ENCODE measurements at regions not wholly inside any gene's neighbourhood (a gene's known extent, or its start where the extent isn't known, plus 50 kb on each side); places are given as distances from the start of the nearest gene placed in this dataset.

DNA sequence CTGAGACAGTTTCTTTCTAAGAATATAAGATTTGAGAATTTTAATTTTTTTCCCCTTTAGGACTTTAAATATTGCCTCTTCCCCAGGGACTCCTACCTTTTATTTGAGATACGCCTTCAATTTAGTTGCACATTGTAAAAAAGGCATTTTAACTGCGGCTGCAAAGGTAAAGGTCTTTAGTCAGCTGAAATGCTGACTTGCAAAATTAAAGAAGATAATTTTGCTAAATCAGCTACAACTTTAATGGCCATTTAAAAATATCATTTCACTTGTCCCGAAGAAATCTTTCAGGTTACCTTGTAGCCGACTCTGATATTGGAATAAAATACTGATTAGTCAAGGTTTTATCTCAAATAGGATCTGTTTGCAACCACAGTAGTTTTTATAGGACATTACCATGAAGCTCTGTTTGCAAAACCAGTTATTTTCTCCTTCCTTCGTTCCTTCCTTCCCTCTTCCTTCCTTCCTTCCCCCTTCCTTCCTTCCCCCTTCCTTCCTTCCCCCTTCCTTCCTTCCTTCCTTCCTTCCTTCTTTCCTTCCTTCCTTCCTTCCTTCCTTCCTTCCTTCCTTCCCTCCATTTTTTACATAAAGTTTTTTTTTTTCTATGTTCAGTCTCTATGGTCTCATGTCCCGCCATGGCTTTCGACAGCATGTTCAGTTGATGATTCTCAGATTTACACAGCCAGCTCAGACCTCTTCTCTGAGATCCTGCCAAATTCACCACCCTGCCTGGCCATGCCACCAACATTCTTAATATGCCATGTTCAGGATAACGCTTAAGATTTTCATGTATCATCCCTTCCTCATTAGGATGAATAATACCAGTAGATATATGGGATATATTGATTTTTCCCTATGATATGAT, 405.4 kb upstream of the PRKX start:
- Histone ChIP-seq H3K4me2 (ENCODE audit: low read length) (no peak overlapping the region), H3K4me1 (ENCODE audit: control insufficient read depth, low read length) (no peaks in the 10 kb centered on the region), H3K9me3 (ENCODE audit: control insufficient read depth, insufficient read depth, low read length) (no peaks in the 10 kb centered on the region), H3F3A (ENCODE audit: control insufficient read depth, insufficient read depth) (no peaks in the 10 kb centered on the region), H3K79me2 (ENCODE audit: control insufficient read depth, low read length) (no peaks in the 10 kb centered on the region), H3K36me3 (ENCODE audit: control insufficient read depth, low read length) (no peaks in the 10 kb centered on the region), H3K4me3 (ENCODE audit: low read length) (no peak overlapping the region), H3K27ac (ENCODE audit: low read depth, low read length) (no peak overlapping the region), H4K20me1 (ENCODE audit: control insufficient read depth, insufficient read depth, low read depth, low read length) (no peaks in the 10 kb centered on the region), H3K9me2 (replicated peaks; ENCODE audit: control insufficient read depth, low read length) (no peaks in the 10 kb centered on the region), H3K27me3 (ENCODE audit: control insufficient read depth, low read length) (no peaks in the 10 kb centered on the region)
- no peak for TF ChIP-seq EZH2phosphoT487 (IDR thresholded peaks at IDR 0.05; ENCODE audit: borderline replicate concordance, low read length)
- TF ChIP-seq, protein P1, sequence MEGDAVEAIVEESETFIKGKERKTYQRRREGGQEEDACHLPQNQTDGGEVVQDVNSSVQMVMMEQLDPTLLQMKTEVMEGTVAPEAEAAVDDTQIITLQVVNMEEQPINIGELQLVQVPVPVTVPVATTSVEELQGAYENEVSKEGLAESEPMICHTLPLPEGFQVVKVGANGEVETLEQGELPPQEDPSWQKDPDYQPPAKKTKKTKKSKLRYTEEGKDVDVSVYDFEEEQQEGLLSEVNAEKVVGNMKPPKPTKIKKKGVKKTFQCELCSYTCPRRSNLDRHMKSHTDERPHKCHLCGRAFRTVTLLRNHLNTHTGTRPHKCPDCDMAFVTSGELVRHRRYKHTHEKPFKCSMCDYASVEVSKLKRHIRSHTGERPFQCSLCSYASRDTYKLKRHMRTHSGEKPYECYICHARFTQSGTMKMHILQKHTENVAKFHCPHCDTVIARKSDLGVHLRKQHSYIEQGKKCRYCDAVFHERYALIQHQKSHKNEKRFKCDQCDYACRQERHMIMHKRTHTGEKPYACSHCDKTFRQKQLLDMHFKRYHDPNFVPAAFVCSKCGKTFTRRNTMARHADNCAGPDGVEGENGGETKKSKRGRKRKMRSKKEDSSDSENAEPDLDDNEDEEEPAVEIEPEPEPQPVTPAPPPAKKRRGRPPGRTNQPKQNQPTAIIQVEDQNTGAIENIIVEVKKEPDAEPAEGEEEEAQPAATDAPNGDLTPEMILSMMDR (IDR thresholded peaks at IDR 0.05; ENCODE audit: low read depth, low read length, poor library complexity, severe bottlenecking) = no peak

DNA sequence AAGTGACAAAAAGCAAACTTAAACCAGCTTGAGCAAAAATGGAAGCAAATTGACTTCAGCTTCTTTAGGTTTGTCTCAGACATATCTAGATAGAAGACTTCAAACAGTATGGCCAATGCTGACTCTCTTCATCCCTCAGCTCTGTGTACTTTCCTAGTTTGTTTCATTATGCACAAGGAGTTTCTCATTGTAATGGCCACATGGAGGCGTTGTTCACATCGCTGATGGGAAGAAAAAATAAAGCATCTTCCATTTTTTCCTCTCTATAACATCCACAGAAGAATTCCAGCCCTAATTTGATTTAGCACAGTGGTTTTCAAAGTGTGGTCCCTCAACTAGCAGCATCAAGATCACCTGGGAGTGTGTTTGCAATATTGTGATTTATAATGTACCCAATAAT, 397.5 kb upstream of the PRKX start:
- no peak overlapping the region for H3K4me2 ChIP-seq (ENCODE audit: low read length)
- no peaks in the 10 kb centered on the region for H3K4me1 ChIP-seq (ENCODE audit: control insufficient read depth, low read length)
- H3K79me2 ChIP-seq (ENCODE audit: control insufficient read depth, low read length) = no peaks in the 10 kb centered on the region
- no peaks in the 10 kb centered on the region for H3F3A ChIP-seq (ENCODE audit: control insufficient read depth, insufficient read depth)
- no peaks in the 10 kb centered on the region for H3K27me3 ChIP-seq (ENCODE audit: control insufficient read depth, low read length)
- no peaks in the 10 kb centered on the region for H4K20me1 ChIP-seq (ENCODE audit: control insufficient read depth, insufficient read depth, low read depth, low read length)
- H3K4me3 ChIP-seq (ENCODE audit: low read length) = no peak overlapping the region
- H3K27ac ChIP-seq (ENCODE audit: low read depth, low read length) = no peak overlapping the region
- no peaks in the 10 kb centered on the region for H3K9me3 ChIP-seq (ENCODE audit: control insufficient read depth, insufficient read depth, low read length)
- H3K9me2 ChIP-seq (replicated peaks; ENCODE audit: control insufficient read depth, low read length) = no peaks in the 10 kb centered on the region
- TF ChIP-seq, protein P1 (IDR thresholded peaks at IDR 0.05; ENCODE audit: low read depth, low read length, poor library complexity, severe bottlenecking) = no peak
- no peak for TF ChIP-seq EZH2phosphoT487 (IDR thresholded peaks at IDR 0.05; ENCODE audit: borderline replicate concordance, low read length)
- H3K36me3 ChIP-seq (ENCODE audit: control insufficient read depth, low read length) = no peaks in the 10 kb centered on the region

DNA sequence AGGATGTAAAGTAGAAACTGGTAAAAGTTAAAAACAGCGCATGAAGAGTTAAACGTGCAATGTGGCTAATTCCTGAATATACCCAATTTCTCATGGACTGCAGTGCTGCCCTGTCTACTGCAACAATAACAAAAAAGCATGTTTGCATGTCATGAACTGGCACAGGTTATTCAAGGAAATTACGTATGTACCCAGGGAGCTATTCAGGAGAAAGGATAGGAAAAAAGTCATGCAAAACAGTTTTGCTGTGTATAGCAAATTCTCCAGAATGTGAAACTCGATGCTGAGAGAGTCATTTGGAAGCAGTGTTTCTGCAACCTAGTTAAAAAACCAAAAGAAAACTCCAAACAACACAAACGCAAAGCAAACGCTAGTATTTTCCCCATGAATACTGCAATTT, 381.5 kb upstream of the PRKX start:
- Histone ChIP-seq H3K9me3 (ENCODE audit: control insufficient read depth, insufficient read depth, low read length) (no peaks in the 10 kb centered on the region), H3F3A (ENCODE audit: control insufficient read depth, insufficient read depth) (no peaks in the 10 kb centered on the region), H3K79me2 (ENCODE audit: control insufficient read depth, low read length) (no peaks in the 10 kb centered on the region), H3K36me3 (ENCODE audit: control insufficient read depth, low read length) (no peaks in the 10 kb centered on the region), H3K27ac (ENCODE audit: low read depth, low read length) (no peak overlapping the region), H3K4me3 (ENCODE audit: low read length) (no peak overlapping the region), H3K4me2 (ENCODE audit: low read length) (no peak overlapping the region), H3K27me3 (ENCODE audit: control insufficient read depth, low read length) (no peaks in the 10 kb centered on the region), H4K20me1 (ENCODE audit: control insufficient read depth, insufficient read depth, low read depth, low read length) (no peaks in the 10 kb centered on the region), H3K4me1 (ENCODE audit: control insufficient read depth, low read length) (no peaks in the 10 kb centered on the region), H3K9me2 (replicated peaks; ENCODE audit: control insufficient read depth, low read length) (no peaks in the 10 kb centered on the region)
- TF ChIP-seq, protein P1 (IDR thresholded peaks at IDR 0.05; ENCODE audit: low read depth, low read length, poor library complexity, severe bottlenecking) = no peak

Data from DOHH2 (cell line).